ENCODE measurements at regions not wholly inside any gene's neighbourhood (a gene's known extent, or its start where the extent isn't known, plus 50 kb on each side); places are given as distances from the start of the nearest gene placed in this dataset.

- DNase-seq: no peak
Measured at GRCh38 chr1:116299248-116299647, 73.8 kb upstream of the ATP1A1 start.

- DNase-seq: no peak
Measured at GRCh38 chr1:116302281-116302680, 70.8 kb upstream of the ATP1A1 start.

GRCh38 chr1:116306102-116306501 is 66.9 kb upstream of the ATP1A1 start:
- DNase-seq: no peak

- DNase-seq: no peak
Measured at GRCh38 chr1:116306840-116307442, 66.1 kb upstream of the ATP1A1 start.

GRCh38 chr1:116308276-116308675 is 64.8 kb upstream of the ATP1A1 start:
- DNase-seq: no peak

- no peak for DNase-seq
Measured at GRCh38 chr1:116309090-116309870, 63.8 kb upstream of the ATP1A1 start.

GRCh38 chr1:116310180-116310579 is 62.9 kb upstream of the ATP1A1 start:
- no peak for DNase-seq

GRCh38 chr1:116311193-116311592 is 61.9 kb upstream of the ATP1A1 start:
- no peak for DNase-seq

GRCh38 chr1:116311756-116312680 is 61.0 kb upstream of the ATP1A1 start:
- DNase-seq: no peak

GRCh38 chr1:116312681-116313069 is 60.4 kb upstream of the ATP1A1 start:
- DNase-seq: no peak

- no peak for DNase-seq
Measured at GRCh38 chr1:116313776-116314175, 59.3 kb upstream of the ATP1A1 start.

GRCh38 chr1:116314305-116314919 is 58.6 kb upstream of the ATP1A1 start:
- DNase-seq: no peak

GRCh38 chr1:116316373-116316772 is 56.7 kb upstream of the ATP1A1 start:
- DNase-seq: no peak

- DNase-seq: no peak
Measured at GRCh38 chr1:116318897-116319296, 54.1 kb upstream of the ATP1A1 start.

- DNase-seq: no peak
Measured at GRCh38 chr1:116320874-116321273, 52.2 kb upstream of the ATP1A1 start.

- no peak for DNase-seq
Measured at GRCh38 chr1:116321766-116322175, 51.3 kb upstream of the ATP1A1 start.

- no peak for DNase-seq
Measured at GRCh38 chr1:116322752-116323405, 50.2 kb upstream of the ATP1A1 start.
